Stomach (tissue), 4 donors: ENCODE measurements at regions not wholly inside any gene's neighbourhood (a gene's known extent, or its start where the extent isn't known, plus 50 kb on each side); places are given as distances from the start of the nearest gene placed in this dataset.

Experiments
- POLR2AphosphoS5 ChIP-seq, 3 donors: sonication (generic); formaldehyde crosslinking; IDR thresholded peaks; one replicate each; pipeline ENCODE4 v1.6.1; 2016; ENCODE audit warnings: antibody characterized with exemption in 3 of 3
- TF ChIP-seq, protein P1 (sequence below), 7 experiments: fragments of 450-650 bp in 4 of 7; fragments of 200-600 bp in 3 of 7; sonication (generic) in 3 of 7; IDR thresholded peaks; one replicate each; pipeline ENCODE4 v1.5.1; 2016 to 2019; ENCODE audit warnings: antibody characterized with exemption in 7 of 7, control low read depth in 2 of 7, mild to moderate bottlenecking in 1 of 7

DNA sequence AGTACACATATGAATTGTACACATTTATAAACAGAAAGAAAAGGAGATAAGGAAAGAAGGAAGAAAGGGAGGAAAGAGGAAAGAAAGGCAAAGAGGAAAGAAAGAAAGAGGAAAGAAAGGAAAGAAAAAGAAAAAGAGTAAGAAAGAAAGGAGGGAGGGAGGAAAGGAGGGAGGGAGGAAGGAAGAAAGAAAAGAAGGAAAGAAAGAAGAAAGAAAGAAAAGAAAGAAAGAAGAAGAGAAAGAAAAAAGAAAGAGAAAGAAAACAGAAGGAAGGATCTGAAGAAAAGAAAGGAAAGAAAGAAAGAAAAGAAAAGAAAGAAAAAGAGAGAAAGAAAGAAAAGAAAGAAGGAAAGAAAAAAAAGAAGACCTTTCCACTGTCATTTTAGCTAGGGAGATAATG lies 571.4 kb upstream of the SALL1 start:
- TF ChIP-seq, protein P1, sequence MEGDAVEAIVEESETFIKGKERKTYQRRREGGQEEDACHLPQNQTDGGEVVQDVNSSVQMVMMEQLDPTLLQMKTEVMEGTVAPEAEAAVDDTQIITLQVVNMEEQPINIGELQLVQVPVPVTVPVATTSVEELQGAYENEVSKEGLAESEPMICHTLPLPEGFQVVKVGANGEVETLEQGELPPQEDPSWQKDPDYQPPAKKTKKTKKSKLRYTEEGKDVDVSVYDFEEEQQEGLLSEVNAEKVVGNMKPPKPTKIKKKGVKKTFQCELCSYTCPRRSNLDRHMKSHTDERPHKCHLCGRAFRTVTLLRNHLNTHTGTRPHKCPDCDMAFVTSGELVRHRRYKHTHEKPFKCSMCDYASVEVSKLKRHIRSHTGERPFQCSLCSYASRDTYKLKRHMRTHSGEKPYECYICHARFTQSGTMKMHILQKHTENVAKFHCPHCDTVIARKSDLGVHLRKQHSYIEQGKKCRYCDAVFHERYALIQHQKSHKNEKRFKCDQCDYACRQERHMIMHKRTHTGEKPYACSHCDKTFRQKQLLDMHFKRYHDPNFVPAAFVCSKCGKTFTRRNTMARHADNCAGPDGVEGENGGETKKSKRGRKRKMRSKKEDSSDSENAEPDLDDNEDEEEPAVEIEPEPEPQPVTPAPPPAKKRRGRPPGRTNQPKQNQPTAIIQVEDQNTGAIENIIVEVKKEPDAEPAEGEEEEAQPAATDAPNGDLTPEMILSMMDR (IDR thresholded peaks at IDR 0.05) = no peak
- no peak for TF ChIP-seq POLR2AphosphoS5 (IDR thresholded peaks at IDR 0.05)
